Epithelial cell of esophagus (primary cell): ENCODE measurements at regions not wholly inside any gene's neighbourhood (a gene's known extent, or its start where the extent isn't known, plus 50 kb on each side); places are given as distances from the start of the nearest gene placed in this dataset.

Experiments used
- DNase-seq: peaks from one replicate; pipeline ENCODE4 v3.0.0; 2010; ENCODE audit warnings: low read depth
- H3K4me3 ChIP-seq: 2 replicates; pipeline ENCODE4 v1.5.1; 2011; ENCODE audit warnings: mild to moderate bottlenecking, low read length, control low read depth
- TF ChIP-seq, protein P1 (sequence below): IDR thresholded peaks from 2 replicates; pipeline ENCODE4 v1.5.1; 2011; ENCODE audit warnings: low read depth, mild to moderate bottlenecking, low read length, control low read depth, inconsistent platforms; ENCODE audit not compliant: insufficient read depth; ENCODE audit errors: missing control alignments

DNA sequence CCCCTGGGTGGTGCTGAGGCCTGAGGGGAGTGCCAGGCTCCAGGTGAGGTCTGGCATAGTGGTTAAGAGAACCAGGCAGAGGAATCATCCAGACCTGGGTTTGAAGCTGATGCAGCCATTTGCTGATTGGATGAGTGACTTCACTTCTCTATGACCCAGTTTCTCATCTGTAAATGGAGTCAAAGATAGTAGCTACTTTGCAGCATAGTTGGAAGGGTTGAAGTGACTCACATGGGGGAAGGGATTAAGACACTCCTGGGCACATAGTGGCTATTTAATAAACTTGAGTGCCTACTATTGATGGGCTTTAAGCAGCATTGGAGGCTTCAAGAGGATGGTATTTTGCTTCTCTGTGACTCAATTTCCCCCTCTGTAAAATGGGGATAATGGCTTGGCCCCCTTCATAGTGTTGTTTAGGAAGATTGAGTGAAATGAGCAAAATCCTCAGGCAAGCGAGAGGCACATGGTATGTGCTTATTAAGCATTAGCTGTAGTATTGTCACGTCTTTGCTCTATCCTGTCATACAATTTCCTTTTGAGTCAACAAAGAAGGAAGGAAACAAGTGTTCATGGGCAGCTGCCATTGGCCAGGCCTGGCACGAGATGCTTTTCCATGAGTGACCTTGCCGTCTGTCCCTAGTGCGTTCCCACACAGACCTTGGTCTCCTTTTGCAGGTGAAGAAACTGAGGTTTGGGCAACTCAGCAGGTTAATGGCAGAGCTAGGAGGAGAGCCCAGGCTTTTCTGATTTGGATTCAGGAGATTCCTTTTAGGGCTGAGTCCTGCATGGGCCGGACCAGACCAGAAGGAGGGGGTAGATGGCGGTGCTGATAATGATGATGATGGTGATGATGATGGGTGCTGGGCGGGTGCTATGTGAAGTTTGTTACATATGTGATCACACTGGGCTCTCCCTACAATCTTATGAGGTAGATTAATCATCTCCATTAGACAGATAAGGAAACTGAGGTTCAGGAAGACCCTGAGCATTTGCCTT, 131.1 kb upstream of the WNT4 start:
- TF ChIP-seq, protein P1, sequence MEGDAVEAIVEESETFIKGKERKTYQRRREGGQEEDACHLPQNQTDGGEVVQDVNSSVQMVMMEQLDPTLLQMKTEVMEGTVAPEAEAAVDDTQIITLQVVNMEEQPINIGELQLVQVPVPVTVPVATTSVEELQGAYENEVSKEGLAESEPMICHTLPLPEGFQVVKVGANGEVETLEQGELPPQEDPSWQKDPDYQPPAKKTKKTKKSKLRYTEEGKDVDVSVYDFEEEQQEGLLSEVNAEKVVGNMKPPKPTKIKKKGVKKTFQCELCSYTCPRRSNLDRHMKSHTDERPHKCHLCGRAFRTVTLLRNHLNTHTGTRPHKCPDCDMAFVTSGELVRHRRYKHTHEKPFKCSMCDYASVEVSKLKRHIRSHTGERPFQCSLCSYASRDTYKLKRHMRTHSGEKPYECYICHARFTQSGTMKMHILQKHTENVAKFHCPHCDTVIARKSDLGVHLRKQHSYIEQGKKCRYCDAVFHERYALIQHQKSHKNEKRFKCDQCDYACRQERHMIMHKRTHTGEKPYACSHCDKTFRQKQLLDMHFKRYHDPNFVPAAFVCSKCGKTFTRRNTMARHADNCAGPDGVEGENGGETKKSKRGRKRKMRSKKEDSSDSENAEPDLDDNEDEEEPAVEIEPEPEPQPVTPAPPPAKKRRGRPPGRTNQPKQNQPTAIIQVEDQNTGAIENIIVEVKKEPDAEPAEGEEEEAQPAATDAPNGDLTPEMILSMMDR: no peak
- DNase-seq: peak; percentile 52
- no peak overlapping the region for H3K4me3 ChIP-seq

DNA sequence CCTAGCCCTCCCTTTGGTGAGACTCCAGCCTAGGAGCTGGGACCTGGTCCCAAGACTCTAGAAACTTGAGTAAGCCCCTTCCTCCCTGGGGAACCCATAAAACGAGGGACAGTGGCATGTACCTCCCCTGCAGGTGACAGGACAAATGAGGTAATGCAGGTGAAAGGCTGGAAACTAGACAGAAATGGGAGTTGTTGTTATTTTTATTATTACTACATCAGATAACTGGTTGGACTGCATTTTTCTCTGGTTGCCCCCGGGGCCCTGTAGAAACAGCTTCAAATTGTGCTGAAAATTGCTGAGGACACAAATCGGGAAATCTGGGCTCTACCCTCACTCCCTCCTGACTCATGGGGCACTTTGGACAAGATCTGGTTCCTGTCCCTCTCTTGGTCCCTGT, 132.3 kb upstream of the WNT4 start:
- TF ChIP-seq, protein P1: peak; percentile 19
- peak; percentile 73 for DNase-seq
- no peak overlapping the region for H3K4me3 ChIP-seq

DNA sequence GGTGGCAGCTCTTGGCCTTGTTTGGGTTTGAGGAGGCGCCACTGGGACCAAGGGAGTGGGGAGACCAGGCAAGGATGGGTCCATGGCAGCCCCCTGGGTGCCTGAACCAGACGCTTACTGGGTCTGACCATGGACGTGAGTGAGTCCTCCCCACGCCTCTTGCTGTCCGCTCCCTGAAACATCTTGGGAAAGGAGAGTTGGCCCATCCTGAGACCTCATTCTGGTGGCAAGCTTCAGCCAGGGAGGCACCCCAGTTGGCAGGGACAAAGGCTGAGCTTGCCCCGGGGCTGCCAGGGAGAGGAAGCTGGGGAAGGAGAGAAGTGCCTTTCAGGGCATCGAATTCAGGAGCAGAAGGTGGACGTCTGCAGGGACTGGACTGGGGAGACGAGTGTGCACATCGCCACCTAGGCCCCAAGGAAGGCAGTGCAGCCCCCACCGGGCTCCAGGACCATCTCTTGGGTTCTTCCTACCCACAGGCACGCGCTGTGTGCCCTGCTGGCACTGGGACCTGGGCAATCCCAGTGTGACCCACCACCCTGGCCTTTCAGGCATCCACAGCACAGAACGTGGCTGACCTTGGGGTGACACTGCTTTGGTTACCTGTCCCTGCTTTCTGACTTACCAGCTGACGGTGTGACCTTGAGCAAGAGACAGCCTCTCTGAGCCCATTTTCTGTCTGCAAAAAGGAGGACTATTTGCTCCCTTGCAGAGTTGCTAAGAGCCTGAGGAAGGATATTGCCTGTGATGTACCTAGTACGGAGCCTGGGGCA, 132.9 kb upstream of the WNT4 start:
- H3K4me3 ChIP-seq: no peak overlapping the region
- TF ChIP-seq, protein P1: peak; percentile 88
- DNase-seq: peak; percentile 70

DNA sequence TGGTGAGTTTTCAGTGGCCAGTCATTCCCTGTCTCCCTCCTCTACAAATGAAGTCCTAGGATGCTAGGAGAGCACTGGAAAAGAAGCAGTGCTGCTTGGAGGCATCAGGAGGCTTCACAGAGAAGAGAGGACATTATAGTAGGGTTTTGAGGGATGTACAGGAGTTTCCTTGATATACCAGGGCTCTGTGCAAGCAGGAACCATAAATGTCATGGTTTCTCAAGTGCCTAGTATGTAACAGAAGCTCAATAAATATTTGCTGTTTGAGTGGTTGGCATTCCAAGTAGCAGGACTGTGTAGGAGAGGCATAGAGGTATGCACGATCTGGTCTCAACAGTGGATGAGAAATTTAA, 133.5 kb upstream of the WNT4 start:
- TF ChIP-seq, protein P1: no peak
- no peak overlapping the region for H3K4me3 ChIP-seq
- no peak for DNase-seq

DNA sequence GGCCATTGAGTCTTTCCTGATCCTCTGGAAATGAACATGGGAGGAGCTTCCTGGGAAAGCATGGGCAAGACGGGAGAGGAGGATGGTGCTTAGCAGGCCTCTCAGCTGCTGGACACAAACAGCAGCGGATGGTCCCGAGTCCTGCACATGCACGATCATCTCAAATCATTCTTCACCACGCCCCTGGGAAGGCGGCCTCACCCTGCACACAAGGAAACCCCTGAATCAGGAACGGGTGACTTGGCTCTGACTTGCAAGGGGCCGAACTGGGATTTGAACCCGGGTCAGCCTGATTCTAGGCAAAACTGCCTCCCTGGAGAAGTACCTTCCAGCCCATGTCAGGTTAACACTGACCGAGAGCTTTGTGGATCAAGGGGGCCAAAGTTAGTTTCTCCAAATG, 134.8 kb upstream of the WNT4 start:
- TF ChIP-seq, protein P1: no peak
- no peak overlapping the region for H3K4me3 ChIP-seq
- no peak for DNase-seq

DNA sequence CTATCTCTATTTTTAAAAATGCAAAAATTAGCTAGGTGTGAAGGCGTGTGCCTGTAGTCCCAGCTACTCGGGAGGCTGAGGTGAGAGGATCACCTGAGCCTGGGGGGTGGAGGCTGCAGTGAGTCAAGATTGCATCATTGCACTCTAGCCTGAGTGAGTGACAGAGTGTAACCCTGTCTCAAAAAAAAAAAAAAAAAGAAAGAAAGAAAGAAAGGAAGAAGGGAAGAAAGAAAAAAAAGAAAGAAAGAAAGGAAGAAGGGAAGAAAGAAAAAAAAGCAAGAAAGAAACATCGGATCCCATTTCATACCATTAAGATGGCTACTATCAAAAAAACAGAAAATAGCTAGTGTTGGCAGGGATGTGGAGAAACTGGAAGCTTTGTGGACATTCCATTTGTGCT, 136.8 kb upstream of the WNT4 start:
- TF ChIP-seq, protein P1: no peak
- H3K4me3 ChIP-seq: no peak overlapping the region
- DNase-seq: no peak
